K562 (cell line): ENCODE measurements at regions not wholly inside any gene's neighbourhood (a gene's known extent, or its start where the extent isn't known, plus 50 kb on each side); places are given as distances from the start of the nearest gene placed in this dataset.

Experiments used
- ATAC-seq: fragments of 200-7000 bp; cut with Tn5 transposase; 3 replicates; pipeline ENCODE4 v1.9.1; 2020; ENCODE audit warnings: moderate library complexity
- BruUV-seq: library from RNA; stranded (reverse); fragments of 400-500 nt; replicated peaks from 2 replicates; lab custom pipeline; 2021; lab: Mats Ljungman, UMichigan
- CTCF ChIA-PET: fragments of 300-600 bp; formaldehyde crosslinking; extraction: SDS; loops from one replicate; lab custom pipeline; 2021; ENCODE audit warnings: low intra/inter-chr PET ratio; lab: Yijun Ruan, JAX
- POLR2A ChIA-PET: fragments of 300-600, 350-650 bp; sonication (Branson Sonifier 250); formaldehyde crosslinking; extraction: SDS; loops from one replicate; lab custom pipeline; 2021; ENCODE audit warnings: antibody characterized with exemption, inconsistent platforms; lab: Yijun Ruan, JAX
- DNase-seq, 4 experiments: peaks; one replicate each; pipeline versions ENCODE4 v3.0.0 to v3.0.0-alpha.2; 2011 to 2018; ENCODE audit warnings: low spot score in 3 of 4, mixed read lengths in 3 of 4; ENCODE audit errors: extremely low read depth in 1 of 4
- FAIRE-seq: peaks from 2 replicates; lab custom pipeline; 2011; peaks lifted over from hg19 to GRCh38; lab: Jason Lieb, UNC
- H2AFZ ChIP-seq: 2 replicates; pipeline ENCODE4 v1.6.0; 2011; ENCODE audit warnings: low read depth, low read length, control low read depth, inconsistent platforms
- H3K27ac ChIP-seq: fragments of 200-600 bp; 3 replicates; pipeline ENCODE4 v1.8.0; 2011; ENCODE audit warnings: low read depth, mild to moderate bottlenecking, control low read depth, inconsistent platforms, low read length, moderate library complexity, mixed read lengths; ENCODE audit errors: extremely low read depth
- H3K27me3 ChIP-seq, 2 experiments: fragments of 300-600 bp in 1 of 2; 2 replicates in 1 of 2; 3 replicates in 1 of 2; pipeline versions ENCODE4 v1.6.0 to v1.8.0; 2011; ENCODE audit warnings: inconsistent platforms in 2 of 2, low read length in 2 of 2, mild to moderate bottlenecking in 1 of 2, mixed read lengths in 1 of 2, moderate library complexity in 1 of 2; ENCODE audit not compliant: control insufficient read depth in 2 of 2, insufficient read depth in 2 of 2
- H3K36me3 ChIP-seq: fragments of 300-600 bp; 3 replicates; pipeline ENCODE4 v1.8.0; 2011; ENCODE audit warnings: mild to moderate bottlenecking, low read length, inconsistent platforms; ENCODE audit not compliant: control insufficient read depth, insufficient read depth
- H3K4me1 ChIP-seq, 2 experiments: fragments of 200-600 bp in 1 of 2; replicated peaks in 1 of 2; 2 replicates in 1 of 2; 3 replicates in 1 of 2; pipeline versions ENCODE4 v1.5.1 to v1.8.0; 2011; ENCODE audit warnings: inconsistent platforms in 2 of 2, low read length in 2 of 2, mild to moderate bottlenecking in 1 of 2, mixed read lengths in 1 of 2, moderate library complexity in 1 of 2; ENCODE audit not compliant: control insufficient read depth in 2 of 2, insufficient read depth in 2 of 2
- H3K4me2 ChIP-seq: 2 replicates; pipeline ENCODE4 v1.6.1; 2011; ENCODE audit warnings: low read length, control low read depth, inconsistent platforms, mixed read lengths; ENCODE audit not compliant: insufficient read depth
- H3K4me3 ChIP-seq: fragments of 200-600 bp; sonication (generic), shearing (Covaris generic); 2 replicates; pipeline ENCODE4 v1.5.1; 2016; ENCODE audit warnings: control low read depth, inconsistent platforms
- H3K79me2 ChIP-seq: fragments of 200-600 bp; 3 replicates; pipeline ENCODE4 v1.8.0; 2011; ENCODE audit warnings: low read length, inconsistent platforms; ENCODE audit not compliant: control insufficient read depth, insufficient read depth
- H3K9ac ChIP-seq, 2 experiments: 2 replicates each; pipeline versions ENCODE4 v1.6.0 to v1.6.1; 2011; ENCODE audit warnings: low read depth in 2 of 2, low read length in 2 of 2, control low read depth in 1 of 2, inconsistent platforms in 1 of 2, mild to moderate bottlenecking in 1 of 2, mixed read lengths in 1 of 2; ENCODE audit not compliant: insufficient read depth in 1 of 2
- H3K9me1 ChIP-seq: one replicate; pipeline ENCODE4 v1.6.0; 2011; ENCODE audit warnings: inconsistent platforms, mild to moderate bottlenecking, low read length, moderate library complexity; ENCODE audit not compliant: control insufficient read depth, insufficient read depth
- H3K9me3 ChIP-seq: replicated peaks from 2 replicates; pipeline ENCODE4 v1.5.1; 2011; ENCODE audit warnings: low read depth, low read length, inconsistent platforms; ENCODE audit not compliant: control insufficient read depth, insufficient read depth
- H4K20me1 ChIP-seq: replicated peaks from 2 replicates; pipeline ENCODE4 v1.6.1; 2011; ENCODE audit warnings: low read length, inconsistent platforms, mixed read lengths; ENCODE audit not compliant: control insufficient read depth, insufficient read depth
- ARHGAP35 ChIP-seq: fragments of 450-650 bp; IDR thresholded peaks from 2 replicates; pipeline ENCODE4 v1.6.1; 2018; ENCODE audit not compliant: partially characterized antibody
- CAMTA2 ChIP-seq: fragments of 250-450 bp; sonication (Bioruptor Pico); conservative IDR thresholded peaks from 2 replicates; pipeline ENCODE4 v1.5.1; 2022
- CBX8 ChIP-seq: fragments of 200-600 bp; sonication (generic); IDR thresholded peaks from 2 replicates; pipeline ENCODE4 v1.6.1; 2012; ENCODE audit warnings: borderline replicate concordance, mixed run types, low read depth, mild to moderate bottlenecking, moderate library complexity, mixed read lengths, low read length, control low read depth, inconsistent platforms; ENCODE audit not compliant: poor library complexity, severe bottlenecking; ENCODE audit errors: extremely low read depth
- HDAC6 ChIP-seq: IDR thresholded peaks from 2 replicates; pipeline ENCODE4 v1.6.1; 2012; ENCODE audit warnings: low read depth, mild to moderate bottlenecking, control low read depth, inconsistent platforms, low read length, moderate library complexity
- HLTF ChIP-seq: fragments of 450-650 bp; IDR thresholded peaks from 2 replicates; pipeline ENCODE4 v1.6.1; 2016
- HSF4 ChIP-seq: fragments of 250-450 bp; sonication (Bioruptor Pico); IDR thresholded peaks from 2 replicates; pipeline ENCODE4 v2.1.2; 2022; ENCODE audit warnings: mild to moderate bottlenecking, moderate library complexity, borderline replicate concordance
- SMAD4 ChIP-seq: fragments of 250-450 bp; sonication (Bioruptor Pico); conservative IDR thresholded peaks from 2 replicates; pipeline ENCODE4 v1.8.0; 2021; ENCODE audit warnings: inconsistent platforms, mild to moderate bottlenecking, moderate library complexity
- ZBTB11 ChIP-seq, 3 experiments: fragments of 200-800 bp in 1 of 3; fragments of 250-450 bp in 1 of 3; fragments of 450-650 bp in 1 of 3; sonication (Bioruptor Pico) in 1 of 3; sonication (Bioruptor generic) in 1 of 3; formaldehyde crosslinking in 1 of 3; IDR thresholded peaks; 2 replicates each; pipeline versions ENCODE4 v1.6.1 to v1.8.0; 2016 to 2022; ENCODE audit warnings: mild to moderate bottlenecking in 2 of 3, missing genetic modification characterization in 2 of 3, missing compliant biosample characterization in 1 of 3, moderate library complexity in 1 of 3
- ZKSCAN1 ChIP-seq: fragments of 150-350 bp; IDR thresholded peaks from 2 replicates; pipeline ENCODE4 v1.6.1; 2016; ENCODE audit warnings: low read depth, low read length
- ZNF12 ChIP-seq: sonication (generic); formaldehyde crosslinking; IDR thresholded peaks from 2 replicates; pipeline ENCODE4 v1.4.0; 2020; ENCODE audit warnings: mild to moderate bottlenecking, missing genetic modification reagents
- ZNF561 ChIP-seq: fragments of 450-650 bp; formaldehyde crosslinking; conservative IDR thresholded peaks from 2 replicates; pipeline ENCODE4 v1.4.0; 2020; ENCODE audit warnings: mild to moderate bottlenecking, moderate library complexity
- WGBS: fragments of 100-300 bp; shearing (Covaris generic); methylation state at CpG from one replicate; pipeline ENCODE4 v1.1.6; 2016; ENCODE audit warnings: low coverage, mixed read lengths; ENCODE audit not compliant: insufficient coverage; ENCODE audit errors: missing lambda C conversion rate; 5-methylcytosine and 5-hydroxymethylcytosine counted together
- in situ Hi-C: fragments of 300-500 bp; cut with MboI; formaldehyde crosslinking; loops from 4 replicates; pipeline ENCODE4 v1.15.0; 2018; ENCODE audit warnings: inconsistent platforms, mixed read lengths
- intact Hi-C: fragments of 100-400 bp; cut with micrococcal nuclease; formaldehyde crosslinking; loops from 2 replicates; pipeline ENCODE4 v1.14.2; 2022
- TF ChIP-seq, protein P1 (sequence below): sonication (generic); formaldehyde crosslinking; IDR thresholded peaks from 2 replicates; pipeline ENCODE4 v1.9.0; 2022; ENCODE audit warnings: mild to moderate bottlenecking, missing genetic modification reagents

DNA sequence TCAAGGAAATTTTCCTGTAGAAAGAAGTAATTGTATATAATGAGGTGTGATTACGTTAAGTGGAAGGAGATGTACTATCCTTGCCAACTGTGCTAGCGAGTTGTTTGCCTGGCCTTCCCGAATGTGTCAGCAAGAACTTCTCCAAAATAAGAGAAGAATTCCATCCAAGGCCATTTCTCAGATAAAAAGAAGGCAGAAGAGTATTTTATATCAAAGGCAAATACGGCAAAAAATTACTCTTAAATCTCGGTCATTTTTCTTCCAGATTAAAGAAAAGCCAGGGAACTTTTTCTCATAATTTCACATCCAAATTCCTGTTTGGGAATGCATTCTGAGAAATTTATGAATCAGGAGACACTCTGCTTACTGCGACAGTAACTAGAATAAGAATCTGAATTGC, 290.6 kb downstream of the CBLN4 start:
- no peak for TF ChIP-seq ZNF561 (CRISPR knock-in tag)
- TF ChIP-seq HSF4 (CRISPR knock-in tag), result no peak
- no peak for TF ChIP-seq ZNF12 (CRISPR knock-in tag)
- no peak for TF ChIP-seq CBX8
- TF ChIP-seq ZBTB11 (CRISPR knock-in tag; IDR thresholded peaks at IDR 0.05), result no peak
- TF ChIP-seq HLTF, result no peak
- TF ChIP-seq HDAC6, result no peak
- no peak for TF ChIP-seq ZKSCAN1
- TF ChIP-seq SMAD4 (CRISPR knock-in tag), result no peak
- no peak for TF ChIP-seq CAMTA2 (CRISPR knock-in tag)
- no peak for TF ChIP-seq ARHGAP35
- TF ChIP-seq, protein P1, sequence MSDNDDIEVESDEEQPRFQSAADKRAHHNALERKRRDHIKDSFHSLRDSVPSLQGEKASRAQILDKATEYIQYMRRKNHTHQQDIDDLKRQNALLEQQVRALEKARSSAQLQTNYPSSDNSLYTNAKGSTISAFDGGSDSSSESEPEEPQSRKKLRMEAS, result no peak
- TF ChIP-seq, all 486 proteins: peak for 0
- Histone ChIP-seq H3K9ac (no peak overlapping the region), H2AFZ (no peak overlapping the region), H3K27me3 (no peaks in the 10 kb centered on the region), H3K4me2 (no peak overlapping the region), H3K9me1 (no peaks in the 10 kb centered on the region), H3K36me3 (no peaks in the 10 kb centered on the region), H3K9me3 (no peaks in the 10 kb centered on the region), H3K4me1 (no peaks in the 10 kb centered on the region), H3K4me3 (no peak overlapping the region), H3K27ac (no peak overlapping the region), H3K79me2 (no peaks in the 10 kb centered on the region), H4K20me1 (no peaks in the 10 kb centered on the region)
- POLR2A ChIA-PET, result no interaction called here
- ATAC-seq (no peak), FAIRE-seq (no peak), DNase-seq (no peak)
- in situ Hi-C loops, result no loop called here
- CTCF ChIA-PET, result no interaction called here
- WGBS, result 0% methylated on average over 6 of the region's 6 CpGs
- intact Hi-C loops, result no loop called here
- no TSS peak for BruUV-seq
